ENCODE measurements at regions not wholly inside any gene's neighbourhood (a gene's known extent, or its start where the extent isn't known, plus 50 kb on each side); places are given as distances from the start of the nearest gene placed in this dataset.

GRCh38 chr9:91071184-91071990 lies 269.8 kb downstream of the SYK start:
- H3K4me1 ChIP-seq = no peaks in the 10 kb centered on the region
- no peaks in the 10 kb centered on the region for H3K36me3 ChIP-seq
- peak in 1 of 2 experiments; percentile 11 for DNase-seq
- H3K4me3 ChIP-seq = no peak overlapping the region
- no peaks in the 10 kb centered on the region for H3K27me3 ChIP-seq
- H3K27ac ChIP-seq = no peak overlapping the region
- H3K9me3 ChIP-seq (replicated peaks) = no peaks in the 10 kb centered on the region

DNA sequence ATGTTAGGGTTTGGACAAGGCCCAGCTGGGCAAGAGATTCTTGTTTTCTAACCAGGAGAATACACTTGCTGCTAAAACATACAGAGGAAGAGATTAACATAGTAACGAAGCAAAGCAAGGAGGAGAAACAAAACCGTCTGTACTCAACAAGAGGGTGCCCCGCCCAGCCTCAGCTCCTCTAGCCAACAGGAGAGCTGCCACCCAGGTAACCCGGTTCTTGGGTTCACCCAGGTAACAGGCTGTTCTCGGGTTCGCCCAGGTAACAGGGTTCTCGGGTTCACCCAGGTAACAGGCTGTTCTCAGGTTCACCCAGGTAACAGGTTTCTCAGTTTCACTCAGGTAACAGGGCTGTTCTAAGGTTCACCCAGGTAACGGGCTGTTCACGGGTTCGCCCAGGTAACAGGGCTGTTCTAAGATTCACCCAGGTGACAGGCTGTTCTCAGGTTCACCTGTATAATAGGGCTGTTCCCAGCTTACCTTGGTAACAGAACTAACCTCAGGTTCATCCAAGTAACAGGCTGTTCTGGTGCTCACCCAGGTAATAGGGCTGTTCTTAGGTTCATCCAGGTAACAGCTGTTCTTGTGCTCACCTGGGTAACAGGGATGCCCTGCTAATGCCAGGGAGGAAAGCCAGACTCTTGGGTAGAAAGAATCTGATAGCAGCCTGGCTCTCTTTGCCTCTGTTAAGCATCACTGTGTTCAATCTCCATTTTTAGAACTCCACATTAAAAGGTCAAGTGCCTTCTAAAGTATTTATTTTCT lies 271.6 kb downstream of the SYK start:
- DNase-seq = no peak
- H3K36me3 ChIP-seq = no peaks in the 10 kb centered on the region
- H3K4me3 ChIP-seq = no peak overlapping the region
- H3K4me1 ChIP-seq = no peaks in the 10 kb centered on the region
- H3K27me3 ChIP-seq = no peaks in the 10 kb centered on the region; the same call in 1 of the 2 replicates
- no peak overlapping the region for H3K27ac ChIP-seq
- H3K9me3 ChIP-seq (replicated peaks) = no peaks in the 10 kb centered on the region

- H3K27ac ChIP-seq = no peak overlapping the region
- no peak for DNase-seq
- H3K4me3 ChIP-seq = no peak overlapping the region
- H3K27me3 ChIP-seq = no peaks in the 10 kb centered on the region; the same call in 1 of the 2 replicates
- no peaks in the 10 kb centered on the region for H3K9me3 ChIP-seq (replicated peaks)
- H3K36me3 ChIP-seq = no peaks in the 10 kb centered on the region
- H3K4me1 ChIP-seq = no peaks in the 10 kb centered on the region
Observed at GRCh38 chr9:91073811-91074771, 272.5 kb downstream of the SYK start.

DNA sequence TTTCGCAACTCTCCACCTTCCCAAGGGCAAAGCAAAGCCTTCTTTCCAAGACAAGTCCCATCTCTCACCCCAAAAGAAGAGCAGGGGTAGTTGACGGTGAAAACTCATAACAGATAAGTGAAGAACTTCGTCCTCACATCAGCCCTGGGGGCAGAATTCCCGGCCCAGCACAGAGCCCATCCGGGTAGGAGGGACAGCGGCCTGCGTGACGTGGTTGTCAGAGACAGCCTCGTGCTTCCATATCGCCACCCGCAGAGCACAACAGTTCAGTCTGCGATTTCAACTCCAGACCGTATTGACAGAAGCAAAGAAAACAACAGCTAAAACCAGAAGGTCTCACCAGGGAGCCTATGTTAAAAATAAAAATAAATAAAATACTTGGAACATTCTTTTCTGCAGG lies 273.2 kb downstream of the SYK start:
- no peak overlapping the region for H3K27ac ChIP-seq
- no peaks in the 10 kb centered on the region for H3K4me1 ChIP-seq
- no peak overlapping the region for H3K4me3 ChIP-seq
- peaks cover 5% of the 10 kb centered on the region; the same call in 1 of the 2 replicates for H3K27me3 ChIP-seq
- H3K9me3 ChIP-seq (replicated peaks) = no peaks in the 10 kb centered on the region
- no peaks in the 10 kb centered on the region for H3K36me3 ChIP-seq
- DNase-seq = no peak

- Histone ChIP-seq H3K27me3 (peaks cover 5% of the 10 kb centered on the region; the same call in 1 of the 2 replicates), H3K9me3 (replicated peaks) (no peaks in the 10 kb centered on the region), H3K27ac (no peak overlapping the region), H3K4me3 (no peak overlapping the region), H3K4me1 (no peaks in the 10 kb centered on the region), H3K36me3 (no peaks in the 10 kb centered on the region)
- DNase-seq = no peak
Observed at GRCh38 chr9:91075279-91075678, 273.7 kb downstream of the SYK start.

- no peaks in the 10 kb centered on the region for H3K9me3 ChIP-seq (replicated peaks)
- no peaks in the 10 kb centered on the region for H3K36me3 ChIP-seq
- H3K4me3 ChIP-seq = no peak overlapping the region
- H3K27ac ChIP-seq = no peak overlapping the region
- no peak for DNase-seq
- H3K4me1 ChIP-seq = no peaks in the 10 kb centered on the region
- peaks cover 5% of the 10 kb centered on the region; the same call in 1 of the 2 replicates for H3K27me3 ChIP-seq
Observed at GRCh38 chr9:91077624-91078368, 276.2 kb downstream of the SYK start.

DNA sequence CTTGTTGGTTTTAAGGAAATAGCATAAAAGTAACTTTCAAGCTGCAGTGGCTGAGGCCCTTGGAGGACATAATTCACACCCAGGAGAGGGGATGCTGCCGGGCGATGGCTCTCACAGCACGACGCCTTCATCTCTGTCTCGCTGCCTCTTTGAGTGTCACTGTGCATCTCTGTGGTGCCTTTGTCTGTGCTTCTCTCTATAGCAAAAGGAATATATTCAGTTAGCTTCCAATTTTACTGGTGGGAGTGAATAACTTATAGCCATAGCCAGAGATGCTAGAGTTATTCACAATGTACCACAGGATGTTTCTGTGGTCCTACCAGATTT lies 276.7 kb downstream of the SYK start:
- DNase-seq = no peak
- H3K9me3 ChIP-seq (replicated peaks) = no peaks in the 10 kb centered on the region
- H3K4me1 ChIP-seq = no peaks in the 10 kb centered on the region
- H3K36me3 ChIP-seq = no peaks in the 10 kb centered on the region
- no peak overlapping the region for H3K4me3 ChIP-seq
- H3K27ac ChIP-seq = no peak overlapping the region
- H3K27me3 ChIP-seq = peaks cover 5% of the 10 kb centered on the region; the same call in 1 of the 2 replicates

- Histone ChIP-seq H3K36me3 (no peaks in the 10 kb centered on the region), H3K27me3 (peaks cover 5% of the 10 kb centered on the region; the same call in 1 of the 2 replicates)
Observed at GRCh38 chr9:91082731-91083130, 279.0 kb downstream of the AUH start.

GRCh38 chr9:91084896-91085516 lies 276.7 kb downstream of the AUH start:
- peaks cover 3% of the 10 kb centered on the region; the same call in 1 of the 2 replicates for H3K27me3 ChIP-seq
- no peak for DNase-seq
- H3K9me3 ChIP-seq (replicated peaks) = no peaks in the 10 kb centered on the region
- no peak overlapping the region for H3K4me3 ChIP-seq
- no peaks in the 10 kb centered on the region for H3K36me3 ChIP-seq
- no peak overlapping the region for H3K27ac ChIP-seq
- no peaks in the 10 kb centered on the region for H3K4me1 ChIP-seq

More at GRCh38 chr9:91082731-91083130, 279.0 kb downstream of the AUH start:
- no peak overlapping the region for H3K27ac ChIP-seq
- DNase-seq = no peak
- H3K4me3 ChIP-seq = no peak overlapping the region
- no peaks in the 10 kb centered on the region for H3K9me3 ChIP-seq (replicated peaks)
- H3K4me1 ChIP-seq = no peaks in the 10 kb centered on the region

DNA sequence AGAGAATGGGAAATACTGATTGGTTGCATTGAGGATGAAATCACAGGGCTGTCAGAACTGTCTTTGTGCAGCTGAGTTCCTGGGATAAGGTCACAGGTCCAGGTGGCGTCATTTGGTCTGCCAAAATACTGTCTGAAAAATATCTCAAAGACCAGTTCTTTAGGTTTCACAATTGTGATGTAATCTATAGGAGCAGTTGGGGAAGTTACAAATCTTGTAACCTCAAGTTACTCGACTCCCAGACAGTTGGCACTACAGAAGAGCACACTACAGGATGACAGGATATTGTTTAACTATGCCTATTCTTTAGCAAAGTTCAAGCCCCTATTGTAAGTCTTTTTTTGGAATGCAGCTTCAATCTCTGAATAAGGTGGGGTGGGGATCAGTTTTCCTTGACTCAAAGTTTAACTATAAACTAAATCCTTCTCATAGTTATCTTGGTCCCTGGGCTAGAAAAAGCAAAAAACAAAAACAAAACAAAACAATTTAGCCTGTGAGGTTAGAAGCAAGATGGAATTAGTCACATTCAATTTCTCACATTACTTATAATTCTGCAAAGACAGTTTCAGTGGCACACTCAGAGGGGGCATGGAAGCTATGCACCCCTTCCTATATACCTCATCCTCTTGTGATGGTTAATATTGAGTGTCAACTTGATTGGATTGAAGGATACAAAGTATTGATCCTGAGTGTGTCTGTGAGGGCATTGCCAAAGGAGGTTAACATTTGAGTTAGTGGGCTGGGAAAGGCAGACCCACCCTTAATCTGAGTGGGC lies 276.0 kb downstream of the AUH start:
- DNase-seq = no peak
- no peaks in the 10 kb centered on the region for H3K4me1 ChIP-seq
- no peak overlapping the region for H3K4me3 ChIP-seq
- H3K36me3 ChIP-seq = no peaks in the 10 kb centered on the region
- H3K27me3 ChIP-seq = peaks cover 3% of the 10 kb centered on the region; the same call in 1 of the 2 replicates
- no peak overlapping the region for H3K27ac ChIP-seq
- H3K9me3 ChIP-seq (replicated peaks) = no peaks in the 10 kb centered on the region

GRCh38 chr9:91086657-91087461 lies 274.9 kb downstream of the AUH start:
- Histone ChIP-seq H3K4me3 (no peak overlapping the region), H3K4me1 (no peaks in the 10 kb centered on the region), H3K27ac (no peak overlapping the region), H3K36me3 (no peaks in the 10 kb centered on the region), H3K9me3 (replicated peaks) (no peaks in the 10 kb centered on the region), H3K27me3 (peaks cover 3% of the 10 kb centered on the region; the same call in 1 of the 2 replicates)
- DNase-seq = no peak

DNA sequence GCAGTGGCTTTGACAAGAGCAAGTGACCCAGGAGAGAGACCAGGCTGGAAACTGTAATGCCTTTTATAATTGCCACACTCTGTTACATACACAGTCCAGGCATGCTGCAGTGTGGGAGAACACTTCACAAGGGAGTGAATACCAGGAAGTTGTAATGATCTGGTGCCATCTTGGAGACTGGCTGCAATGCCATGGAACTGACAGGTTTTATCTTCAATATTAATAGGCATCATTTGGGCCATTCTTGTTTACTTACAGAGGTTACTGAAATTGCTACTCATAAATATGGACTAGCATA lies 274.3 kb downstream of the AUH start:
- H3K27me3 ChIP-seq = peaks cover 3% of the 10 kb centered on the region; the same call in 1 of the 2 replicates
- no peak for DNase-seq

More for the DNA sequence above, 274.3 kb downstream of the AUH start:
- Histone ChIP-seq H3K9me3 (replicated peaks) (no peaks in the 10 kb centered on the region), H3K4me3 (no peak overlapping the region), H3K36me3 (no peaks in the 10 kb centered on the region), H3K4me1 (no peaks in the 10 kb centered on the region), H3K27ac (no peak overlapping the region)
